ENCODE measurements at regions not wholly inside any gene's neighbourhood (a gene's known extent, or its start where the extent isn't known, plus 50 kb on each side); places are given as distances from the start of the nearest gene placed in this dataset.

- no peaks in the 10 kb centered on the region for H3K36me3 ChIP-seq (ENCODE audit: control insufficient read depth, insufficient read depth, low read length)
- no peaks in the 10 kb centered on the region for H3K9me3 ChIP-seq (ENCODE audit: control insufficient read depth, insufficient read depth, low read depth, low read length)
- no TSS peak for BruUV-seq (replicated peaks)
- TF ChIP-seq, protein P1, sequence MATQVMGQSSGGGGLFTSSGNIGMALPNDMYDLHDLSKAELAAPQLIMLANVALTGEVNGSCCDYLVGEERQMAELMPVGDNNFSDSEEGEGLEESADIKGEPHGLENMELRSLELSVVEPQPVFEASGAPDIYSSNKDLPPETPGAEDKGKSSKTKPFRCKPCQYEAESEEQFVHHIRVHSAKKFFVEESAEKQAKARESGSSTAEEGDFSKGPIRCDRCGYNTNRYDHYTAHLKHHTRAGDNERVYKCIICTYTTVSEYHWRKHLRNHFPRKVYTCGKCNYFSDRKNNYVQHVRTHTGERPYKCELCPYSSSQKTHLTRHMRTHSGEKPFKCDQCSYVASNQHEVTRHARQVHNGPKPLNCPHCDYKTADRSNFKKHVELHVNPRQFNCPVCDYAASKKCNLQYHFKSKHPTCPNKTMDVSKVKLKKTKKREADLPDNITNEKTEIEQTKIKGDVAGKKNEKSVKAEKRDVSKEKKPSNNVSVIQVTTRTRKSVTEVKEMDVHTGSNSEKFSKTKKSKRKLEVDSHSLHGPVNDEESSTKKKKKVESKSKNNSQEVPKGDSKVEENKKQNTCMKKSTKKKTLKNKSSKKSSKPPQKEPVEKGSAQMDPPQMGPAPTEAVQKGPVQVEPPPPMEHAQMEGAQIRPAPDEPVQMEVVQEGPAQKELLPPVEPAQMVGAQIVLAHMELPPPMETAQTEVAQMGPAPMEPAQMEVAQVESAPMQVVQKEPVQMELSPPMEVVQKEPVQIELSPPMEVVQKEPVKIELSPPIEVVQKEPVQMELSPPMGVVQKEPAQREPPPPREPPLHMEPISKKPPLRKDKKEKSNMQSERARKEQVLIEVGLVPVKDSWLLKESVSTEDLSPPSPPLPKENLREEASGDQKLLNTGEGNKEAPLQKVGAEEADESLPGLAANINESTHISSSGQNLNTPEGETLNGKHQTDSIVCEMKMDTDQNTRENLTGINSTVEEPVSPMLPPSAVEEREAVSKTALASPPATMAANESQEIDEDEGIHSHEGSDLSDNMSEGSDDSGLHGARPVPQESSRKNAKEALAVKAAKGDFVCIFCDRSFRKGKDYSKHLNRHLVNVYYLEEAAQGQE (IDR thresholded peaks at IDR 0.05; ENCODE audit: insufficient read depth in 1 of 2, low read depth in 2 of 2, low read length in 1 of 2): no peak
- TF ChIP-seq POLR2AphosphoS5 (IDR thresholded peaks at IDR 0.05; ENCODE audit: low read depth, low read length): no peak
- ATAC-seq (no peak), DNase-seq (ENCODE audit: low read depth, low spot score) (no peak)
- in situ Hi-C loops (cut with HindIII; ENCODE audit: low pct_unique_long_range_greater_than_20kb, low sequenced_read_pairs): no loop called here
- H3K4me1 ChIP-seq (ENCODE audit: control insufficient read depth, insufficient read depth, low read length): no peaks in the 10 kb centered on the region; the same call in 1 of the 2 replicates
- CTCF ChIA-PET: no interaction called here
- intact Hi-C loops (cut with micrococcal nuclease; ENCODE audit: unreplicated experiment): no loop called here
- no peaks in the 10 kb centered on the region for H3K27me3 ChIP-seq (ENCODE audit: control insufficient read depth, insufficient read depth, low read length)
- H3K4me3 ChIP-seq (ENCODE audit: low read depth in 2 of 2, low read length in 2 of 2): no peak overlapping the region
- no peak overlapping the region for H3K27ac ChIP-seq (ENCODE audit: low read length)
- POLR2A ChIA-PET: no interaction called here
Measured at GRCh38 chr22:20645954-20646353, 128.0 kb upstream of the SERPIND1 start.

DNA sequence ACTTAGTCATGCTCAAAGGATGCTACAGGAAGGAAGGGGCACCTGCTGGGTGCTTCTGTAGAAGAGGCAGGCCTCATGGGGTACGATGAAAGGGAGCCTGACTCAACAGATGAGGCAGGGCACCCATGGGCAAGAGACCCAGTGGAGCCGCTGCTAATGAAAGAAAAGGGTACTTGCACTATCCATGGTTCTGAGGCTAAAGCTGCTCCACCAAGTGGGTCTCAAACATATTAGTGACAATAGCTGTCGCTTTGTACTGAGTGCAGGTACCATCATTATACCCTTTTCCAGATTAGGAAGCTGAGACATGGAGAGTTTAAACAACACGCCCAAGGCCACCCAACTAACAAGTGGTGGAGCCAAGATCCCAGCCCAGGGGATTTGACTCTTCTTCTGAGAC lies 127.5 kb upstream of the SERPIND1 start:
- Histone ChIP-seq H3K36me3 (ENCODE audit: control insufficient read depth, insufficient read depth, low read length) (no peaks in the 10 kb centered on the region), H3K27me3 (ENCODE audit: control insufficient read depth, insufficient read depth, low read length) (no peaks in the 10 kb centered on the region), H3K4me1 (ENCODE audit: control insufficient read depth, insufficient read depth, low read length) (no peaks in the 10 kb centered on the region; the same call in 1 of the 2 replicates), H3K27ac (ENCODE audit: low read length) (no peak overlapping the region), H3K4me3 (ENCODE audit: low read depth in 2 of 2, low read length in 2 of 2) (no peak overlapping the region), H3K9me3 (ENCODE audit: control insufficient read depth, insufficient read depth, low read depth, low read length) (no peaks in the 10 kb centered on the region)
- no peak for ATAC-seq
- ChIA-PET POLR2A (no interaction called here), CTCF (no interaction called here)
- no TSS peak for BruUV-seq (replicated peaks)
- TF ChIP-seq CTCF (IDR thresholded peaks at IDR 0.05): no peak
- TF ChIP-seq TCF7L2 (IDR thresholded peaks at IDR 0.05; ENCODE audit: low read depth, low read length): no peak
- TF ChIP-seq, protein P1 (IDR thresholded peaks at IDR 0.05; ENCODE audit: insufficient read depth in 1 of 2, low read depth in 2 of 2, low read length in 1 of 2): no peak
- TF ChIP-seq POLR2AphosphoS5 (IDR thresholded peaks at IDR 0.05; ENCODE audit: low read depth, low read length): no peak
- no peak for TF ChIP-seq SIN3A (IDR thresholded peaks at IDR 0.05; ENCODE audit: borderline replicate concordance, insufficient read depth, low read depth, low read length)
- in situ Hi-C loops (cut with HindIII; ENCODE audit: low pct_unique_long_range_greater_than_20kb, low sequenced_read_pairs): no loop called here
- no peak for DNase-seq (ENCODE audit: low read depth, low spot score)
- intact Hi-C loops (cut with micrococcal nuclease; ENCODE audit: unreplicated experiment): no loop called here
